K562 (cell line): ENCODE measurements at regions not wholly inside any gene's neighbourhood (a gene's known extent, or its start where the extent isn't known, plus 50 kb on each side); places are given as distances from the start of the nearest gene placed in this dataset.
A peak's percentile ranks its signal among the peaks of the same experiment; 100 is the strongest.

ENCODE experiments used
- CREM ChIP-seq: IDR thresholded peaks from 2 replicates; pipeline ENCODE4 v1.6.1; 2014; ENCODE audit warnings: antibody characterized with exemption, low read depth
- E2F3 ChIP-seq: fragments of 250-450 bp; sonication (Bioruptor Pico); IDR thresholded peaks from 2 replicates; pipeline ENCODE4 v1.4.0; 2020; ENCODE audit warnings: mild to moderate bottlenecking
- JUNB ChIP-seq: fragments of 450-650 bp; formaldehyde crosslinking; conservative IDR thresholded peaks from 2 replicates; pipeline ENCODE4 v1.4.0; 2020; ENCODE audit warnings: mild to moderate bottlenecking
- KDM4B ChIP-seq, 2 experiments: fragments of 450-650 bp in 1 of 2; sonication (generic) in 1 of 2; IDR thresholded peaks; 2 replicates each; pipeline ENCODE4 v1.6.1; 2016 to 2017; ENCODE audit warnings: borderline replicate concordance in 2 of 2, antibody characterized with exemption in 1 of 2, low read depth in 1 of 2, mild to moderate bottlenecking in 1 of 2
- NCOA6 ChIP-seq: fragments of 450-650 bp; IDR thresholded peaks from 2 replicates; pipeline ENCODE4 v1.6.1; 2017; ENCODE audit warnings: mild to moderate bottlenecking
- RBM34 ChIP-seq: fragments of 200-400 bp; formaldehyde crosslinking; IDR thresholded peaks from 2 replicates; pipeline ENCODE4 v1.6.1; 2018; ENCODE audit warnings: low read length, borderline replicate concordance; ENCODE audit not compliant: insufficient read depth
- RUNX1 ChIP-seq: sonication (generic); IDR thresholded peaks from 2 replicates; pipeline ENCODE4 v1.6.1; 2016; ENCODE audit warnings: antibody characterized with exemption, low read depth
- SIN3A ChIP-seq, 2 experiments: fragments of 150-350 bp in 1 of 2; IDR thresholded peaks; 2 replicates each; pipeline ENCODE4 v1.6.1; 2011 to 2016; ENCODE audit warnings: borderline replicate concordance in 2 of 2, low read depth in 2 of 2, low read length in 2 of 2, mild to moderate bottlenecking in 2 of 2, moderate library complexity in 2 of 2; ENCODE audit not compliant: control insufficient read depth in 1 of 2
- ZBTB26 ChIP-seq: fragments of 450-650 bp; formaldehyde crosslinking; IDR thresholded peaks from 2 replicates; pipeline ENCODE4 v1.4.0; 2022; ENCODE audit warnings: missing genetic modification characterization
- ZNF445 ChIP-seq: fragments of 250-450 bp; sonication (Bioruptor Pico); IDR thresholded peaks from 2 replicates; pipeline ENCODE4 v1.4.0; 2020; ENCODE audit warnings: low read depth, mild to moderate bottlenecking, moderate library complexity
- ZNF589 ChIP-seq: fragments of 200-800 bp; sonication (Bioruptor generic); IDR thresholded peaks from 2 replicates; pipeline ENCODE4 v1.6.1; 2016; ENCODE audit warnings: low read depth, missing genetic modification characterization, missing compliant biosample characterization
- TF ChIP-seq, protein P1 (sequence below), 2 experiments: fragments of 150-350 bp in 1 of 2; IDR thresholded peaks; 2 replicates each; pipeline ENCODE4 v1.6.1; 2012 to 2016; ENCODE audit warnings: low read depth in 2 of 2, low read length in 2 of 2, mild to moderate bottlenecking in 1 of 2, moderate library complexity in 1 of 2
- TF ChIP-seq, protein P2 (sequence below): fragments of 450-650 bp; IDR thresholded peaks from 2 replicates; pipeline ENCODE4 v1.6.1; 2018; ENCODE audit not compliant: partially characterized antibody
- TF ChIP-seq, protein P3 (sequence below), 3 experiments: fragments of 200-800 bp in 1 of 3; sonication (Bioruptor generic) in 1 of 3; sonication (generic) in 1 of 3; formaldehyde crosslinking in 1 of 3; IDR thresholded peaks; 2 replicates each; pipeline versions ENCODE4 v1.6.1 to v1.8.0; 2016 to 2022; ENCODE audit warnings: mild to moderate bottlenecking in 2 of 3, missing compliant biosample characterization in 2 of 3, missing genetic modification characterization in 2 of 3, missing genetic modification reagents in 1 of 3
- TF ChIP-seq, protein P4 (sequence below): fragments of 250-450 bp; sonication (Bioruptor Pico); IDR thresholded peaks from 2 replicates; pipeline ENCODE4 v1.4.0; 2020; ENCODE audit warnings: mild to moderate bottlenecking, moderate library complexity, borderline replicate concordance

GRCh38 chr1:221962385-221962784, 220.5 kb upstream of the DUSP10 start (continued):
- TF ChIP-seq ZBTB26 (CRISPR knock-in tag) (peak; percentile 92), SIN3A (IDR thresholded peaks at IDR 0.05; ENCODE audit: borderline replicate concordance in 2 of 2, control insufficient read depth in 1 of 2, low read depth in 2 of 2, low read length in 2 of 2) (no peak), CREM (no peak), E2F3 (peak; percentile 95), NCOA6 (no peak), ZNF589 (CRISPR knock-in tag) (peak; percentile 99), RUNX1 (no peak), JUNB (CRISPR knock-in tag) (no peak), ZNF445 (CRISPR knock-in tag) (peak; percentile 94; the same call in 1 of the 2 replicates), KDM4B (IDR thresholded peaks at IDR 0.05; ENCODE audit: borderline replicate concordance in 2 of 2, low read depth in 1 of 2) (no peak), RBM34 (no peak)
- TF ChIP-seq, protein P1, sequence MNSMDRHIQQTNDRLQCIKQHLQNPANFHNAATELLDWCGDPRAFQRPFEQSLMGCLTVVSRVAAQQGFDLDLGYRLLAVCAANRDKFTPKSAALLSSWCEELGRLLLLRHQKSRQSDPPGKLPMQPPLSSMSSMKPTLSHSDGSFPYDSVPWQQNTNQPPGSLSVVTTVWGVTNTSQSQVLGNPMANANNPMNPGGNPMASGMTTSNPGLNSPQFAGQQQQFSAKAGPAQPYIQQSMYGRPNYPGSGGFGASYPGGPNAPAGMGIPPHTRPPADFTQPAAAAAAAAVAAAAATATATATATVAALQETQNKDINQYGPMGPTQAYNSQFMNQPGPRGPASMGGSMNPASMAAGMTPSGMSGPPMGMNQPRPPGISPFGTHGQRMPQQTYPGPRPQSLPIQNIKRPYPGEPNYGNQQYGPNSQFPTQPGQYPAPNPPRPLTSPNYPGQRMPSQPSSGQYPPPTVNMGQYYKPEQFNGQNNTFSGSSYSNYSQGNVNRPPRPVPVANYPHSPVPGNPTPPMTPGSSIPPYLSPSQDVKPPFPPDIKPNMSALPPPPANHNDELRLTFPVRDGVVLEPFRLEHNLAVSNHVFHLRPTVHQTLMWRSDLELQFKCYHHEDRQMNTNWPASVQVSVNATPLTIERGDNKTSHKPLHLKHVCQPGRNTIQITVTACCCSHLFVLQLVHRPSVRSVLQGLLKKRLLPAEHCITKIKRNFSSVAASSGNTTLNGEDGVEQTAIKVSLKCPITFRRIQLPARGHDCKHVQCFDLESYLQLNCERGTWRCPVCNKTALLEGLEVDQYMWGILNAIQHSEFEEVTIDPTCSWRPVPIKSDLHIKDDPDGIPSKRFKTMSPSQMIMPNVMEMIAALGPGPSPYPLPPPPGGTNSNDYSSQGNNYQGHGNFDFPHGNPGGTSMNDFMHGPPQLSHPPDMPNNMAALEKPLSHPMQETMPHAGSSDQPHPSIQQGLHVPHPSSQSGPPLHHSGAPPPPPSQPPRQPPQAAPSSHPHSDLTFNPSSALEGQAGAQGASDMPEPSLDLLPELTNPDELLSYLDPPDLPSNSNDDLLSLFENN (IDR thresholded peaks at IDR 0.05; ENCODE audit: low read depth in 2 of 2, low read length in 2 of 2): no peak
- TF ChIP-seq, protein P2, sequence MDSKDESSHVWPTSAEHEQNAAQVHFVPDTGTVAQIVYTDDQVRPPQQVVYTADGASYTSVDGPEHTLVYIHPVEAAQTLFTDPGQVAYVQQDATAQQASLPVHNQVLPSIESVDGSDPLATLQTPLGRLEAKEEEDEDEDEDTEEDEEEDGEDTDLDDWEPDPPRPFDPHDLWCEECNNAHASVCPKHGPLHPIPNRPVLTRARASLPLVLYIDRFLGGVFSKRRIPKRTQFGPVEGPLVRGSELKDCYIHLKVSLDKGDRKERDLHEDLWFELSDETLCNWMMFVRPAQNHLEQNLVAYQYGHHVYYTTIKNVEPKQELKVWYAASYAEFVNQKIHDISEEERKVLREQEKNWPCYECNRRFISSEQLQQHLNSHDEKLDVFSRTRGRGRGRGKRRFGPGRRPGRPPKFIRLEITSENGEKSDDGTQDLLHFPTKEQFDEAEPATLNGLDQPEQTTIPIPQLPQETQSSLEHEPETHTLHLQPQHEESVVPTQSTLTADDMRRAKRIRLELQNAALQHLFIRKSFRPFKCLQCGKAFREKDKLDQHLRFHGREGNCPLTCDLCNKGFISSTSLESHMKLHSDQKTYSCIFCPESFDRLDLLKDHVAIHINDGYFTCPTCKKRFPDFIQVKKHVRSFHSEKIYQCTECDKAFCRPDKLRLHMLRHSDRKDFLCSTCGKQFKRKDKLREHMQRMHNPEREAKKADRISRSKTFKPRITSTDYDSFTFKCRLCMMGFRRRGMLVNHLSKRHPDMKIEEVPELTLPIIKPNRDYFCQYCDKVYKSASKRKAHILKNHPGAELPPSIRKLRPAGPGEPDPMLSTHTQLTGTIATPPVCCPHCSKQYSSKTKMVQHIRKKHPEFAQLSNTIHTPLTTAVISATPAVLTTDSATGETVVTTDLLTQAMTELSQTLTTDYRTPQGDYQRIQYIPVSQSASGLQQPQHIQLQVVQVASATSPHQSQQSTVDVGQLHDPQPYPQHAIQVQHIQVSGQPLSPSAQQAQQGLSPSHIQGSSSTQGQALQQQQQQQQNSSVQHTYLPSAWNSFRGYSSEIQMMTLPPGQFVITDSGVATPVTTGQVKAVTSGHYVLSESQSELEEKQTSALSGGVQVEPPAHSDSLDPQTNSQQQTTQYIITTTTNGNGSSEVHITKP: no peak
- TF ChIP-seq, protein P3, sequence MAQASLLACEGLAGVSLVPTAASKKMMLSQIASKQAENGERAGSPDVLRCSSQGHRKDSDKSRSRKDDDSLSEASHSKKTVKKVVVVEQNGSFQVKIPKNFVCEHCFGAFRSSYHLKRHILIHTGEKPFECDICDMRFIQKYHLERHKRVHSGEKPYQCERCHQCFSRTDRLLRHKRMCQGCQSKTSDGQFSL (CRISPR knock-in tag; IDR thresholded peaks at IDR 0.05): no peak
- TF ChIP-seq, protein P3 (tag; IDR thresholded peaks at IDR 0.05): peak in 1 of 2 experiments; percentile 98; a peak in 2 of 4 replicates
- TF ChIP-seq, protein P4, sequence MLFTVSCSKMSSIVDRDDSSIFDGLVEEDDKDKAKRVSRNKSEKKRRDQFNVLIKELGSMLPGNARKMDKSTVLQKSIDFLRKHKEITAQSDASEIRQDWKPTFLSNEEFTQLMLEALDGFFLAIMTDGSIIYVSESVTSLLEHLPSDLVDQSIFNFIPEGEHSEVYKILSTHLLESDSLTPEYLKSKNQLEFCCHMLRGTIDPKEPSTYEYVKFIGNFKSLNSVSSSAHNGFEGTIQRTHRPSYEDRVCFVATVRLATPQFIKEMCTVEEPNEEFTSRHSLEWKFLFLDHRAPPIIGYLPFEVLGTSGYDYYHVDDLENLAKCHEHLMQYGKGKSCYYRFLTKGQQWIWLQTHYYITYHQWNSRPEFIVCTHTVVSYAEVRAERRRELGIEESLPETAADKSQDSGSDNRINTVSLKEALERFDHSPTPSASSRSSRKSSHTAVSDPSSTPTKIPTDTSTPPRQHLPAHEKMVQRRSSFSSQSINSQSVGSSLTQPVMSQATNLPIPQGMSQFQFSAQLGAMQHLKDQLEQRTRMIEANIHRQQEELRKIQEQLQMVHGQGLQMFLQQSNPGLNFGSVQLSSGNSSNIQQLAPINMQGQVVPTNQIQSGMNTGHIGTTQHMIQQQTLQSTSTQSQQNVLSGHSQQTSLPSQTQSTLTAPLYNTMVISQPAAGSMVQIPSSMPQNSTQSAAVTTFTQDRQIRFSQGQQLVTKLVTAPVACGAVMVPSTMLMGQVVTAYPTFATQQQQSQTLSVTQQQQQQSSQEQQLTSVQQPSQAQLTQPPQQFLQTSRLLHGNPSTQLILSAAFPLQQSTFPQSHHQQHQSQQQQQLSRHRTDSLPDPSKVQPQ (CRISPR knock-in tag): peak; percentile 86
